Tibial artery (tissue), 4 donors: ENCODE measurements at regions not wholly inside any gene's neighbourhood (a gene's known extent, or its start where the extent isn't known, plus 50 kb on each side); places are given as distances from the start of the nearest gene placed in this dataset.

Experiments
- DNase-seq, 2 donors: peaks; one replicate each; pipeline ENCODE4 v3.0.0-alpha.2; 2019
- H3K27ac ChIP-seq, 2 donors: fragments of 200-600 bp; sonication (generic) in 1 of 2; 1 replicate in 1 of 2; 2 replicates in 1 of 2; pipeline ENCODE4 v1.5.1; 2018 to 2019; ENCODE audit warnings: mild to moderate bottlenecking in 1 of 2
- H3K27me3 ChIP-seq, 2 donors: fragments of 200-600 bp; sonication (generic) in 1 of 2; one replicate each; pipeline versions ENCODE4 v1.5.1 to v1.6.0; 2016 to 2019
- H3K36me3 ChIP-seq, 3 donors: fragments of 200-600 bp; sonication (generic) in 2 of 3; one replicate each; pipeline ENCODE4 v1.5.1; 2016 to 2019; ENCODE audit warnings: mild to moderate bottlenecking in 2 of 3
- H3K4me1 ChIP-seq, 4 donors: fragments of 200-600 bp; sonication (generic) in 2 of 4; 1 replicate in 3 of 4; 2 replicates in 1 of 4; pipeline ENCODE4 v1.5.1; 2016 to 2019
- H3K4me3 ChIP-seq, 2 donors: fragments of 200-600 bp; sonication (generic) in 1 of 2; 1 replicate in 1 of 2; 2 replicates in 1 of 2; pipeline ENCODE4 v1.5.1; 2018 to 2019; ENCODE audit warnings: mild to moderate bottlenecking in 2 of 2
- H3K9me3 ChIP-seq, 3 donors: fragments of 200-600 bp; sonication (generic) in 1 of 3; one replicate each; pipeline ENCODE4 v1.5.1; 2016 to 2019
- intact Hi-C: fragments of 100-400 bp; cut with DNase I; formaldehyde crosslinking; loops from one replicate; pipeline ENCODE4 v1.15.0; 2023; ENCODE audit warnings: low total_unique reads
- TF ChIP-seq, protein P1 (sequence below), 2 experiments: fragments of 200-600 bp in 1 of 2; fragments of 450-650 bp in 1 of 2; IDR thresholded peaks; one replicate each; pipeline ENCODE4 v1.5.1; 2017 to 2019; ENCODE audit warnings: antibody characterized with exemption in 2 of 2, mild to moderate bottlenecking in 1 of 2, moderate library complexity in 1 of 2

GRCh38 chr2:188720811-188721605 is 253.2 kb upstream of the COL3A1 start:
- intact Hi-C loops = no loop called here
- H3K9me3 ChIP-seq = no peaks in the 10 kb centered on the region
- DNase-seq = no peak
- H3K27ac ChIP-seq = no peak overlapping the region
- no peaks in the 10 kb centered on the region for H3K27me3 ChIP-seq
- TF ChIP-seq, protein P1, sequence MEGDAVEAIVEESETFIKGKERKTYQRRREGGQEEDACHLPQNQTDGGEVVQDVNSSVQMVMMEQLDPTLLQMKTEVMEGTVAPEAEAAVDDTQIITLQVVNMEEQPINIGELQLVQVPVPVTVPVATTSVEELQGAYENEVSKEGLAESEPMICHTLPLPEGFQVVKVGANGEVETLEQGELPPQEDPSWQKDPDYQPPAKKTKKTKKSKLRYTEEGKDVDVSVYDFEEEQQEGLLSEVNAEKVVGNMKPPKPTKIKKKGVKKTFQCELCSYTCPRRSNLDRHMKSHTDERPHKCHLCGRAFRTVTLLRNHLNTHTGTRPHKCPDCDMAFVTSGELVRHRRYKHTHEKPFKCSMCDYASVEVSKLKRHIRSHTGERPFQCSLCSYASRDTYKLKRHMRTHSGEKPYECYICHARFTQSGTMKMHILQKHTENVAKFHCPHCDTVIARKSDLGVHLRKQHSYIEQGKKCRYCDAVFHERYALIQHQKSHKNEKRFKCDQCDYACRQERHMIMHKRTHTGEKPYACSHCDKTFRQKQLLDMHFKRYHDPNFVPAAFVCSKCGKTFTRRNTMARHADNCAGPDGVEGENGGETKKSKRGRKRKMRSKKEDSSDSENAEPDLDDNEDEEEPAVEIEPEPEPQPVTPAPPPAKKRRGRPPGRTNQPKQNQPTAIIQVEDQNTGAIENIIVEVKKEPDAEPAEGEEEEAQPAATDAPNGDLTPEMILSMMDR (IDR thresholded peaks at IDR 0.05) = no peak
- no peak overlapping the region for H3K4me3 ChIP-seq
- H3K36me3 ChIP-seq = no peaks in the 10 kb centered on the region
- no peaks in the 10 kb centered on the region for H3K4me1 ChIP-seq

DNA sequence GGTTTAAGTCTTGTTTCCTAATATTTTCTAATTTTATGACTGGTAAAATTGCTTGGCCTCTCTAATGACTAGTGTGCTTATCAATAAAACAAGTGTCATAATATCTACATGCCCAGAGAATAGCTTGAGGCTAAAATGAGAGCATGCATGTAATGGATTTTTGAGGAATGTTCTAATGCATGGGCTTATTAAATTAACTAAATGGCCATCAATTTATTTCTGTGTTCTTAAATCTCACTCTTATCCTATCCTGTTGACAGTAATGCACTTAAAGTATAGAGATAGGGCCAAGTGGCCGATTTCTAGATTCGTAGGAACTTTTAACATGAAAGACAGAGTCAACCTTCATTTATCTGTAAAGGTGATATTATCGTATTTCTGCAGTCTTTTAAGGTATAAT is 252.4 kb upstream of the COL3A1 start:
- H3K4me1 ChIP-seq = no peaks in the 10 kb centered on the region
- no peaks in the 10 kb centered on the region for H3K9me3 ChIP-seq
- intact Hi-C loops = no loop called here
- H3K36me3 ChIP-seq = no peaks in the 10 kb centered on the region
- no peaks in the 10 kb centered on the region for H3K27me3 ChIP-seq
- H3K4me3 ChIP-seq = no peak overlapping the region
- no peak overlapping the region for H3K27ac ChIP-seq
- TF ChIP-seq, protein P1 (IDR thresholded peaks at IDR 0.05) = no peak
- DNase-seq = no peak

GRCh38 chr2:188725746-188726360 is 248.3 kb upstream of the COL3A1 start:
- DNase-seq = no peak
- H3K27me3 ChIP-seq = no peaks in the 10 kb centered on the region
- no peak overlapping the region for H3K27ac ChIP-seq
- peaks cover 0 to 8% (median 0%) of the 10 kb centered on the region in 4 donors for H3K4me1 ChIP-seq
- intact Hi-C loops = no loop called here
- no peaks in the 10 kb centered on the region for H3K9me3 ChIP-seq
- no peak overlapping the region for H3K4me3 ChIP-seq
- no peaks in the 10 kb centered on the region for H3K36me3 ChIP-seq
- TF ChIP-seq, protein P1 (IDR thresholded peaks at IDR 0.05) = no peak

DNA sequence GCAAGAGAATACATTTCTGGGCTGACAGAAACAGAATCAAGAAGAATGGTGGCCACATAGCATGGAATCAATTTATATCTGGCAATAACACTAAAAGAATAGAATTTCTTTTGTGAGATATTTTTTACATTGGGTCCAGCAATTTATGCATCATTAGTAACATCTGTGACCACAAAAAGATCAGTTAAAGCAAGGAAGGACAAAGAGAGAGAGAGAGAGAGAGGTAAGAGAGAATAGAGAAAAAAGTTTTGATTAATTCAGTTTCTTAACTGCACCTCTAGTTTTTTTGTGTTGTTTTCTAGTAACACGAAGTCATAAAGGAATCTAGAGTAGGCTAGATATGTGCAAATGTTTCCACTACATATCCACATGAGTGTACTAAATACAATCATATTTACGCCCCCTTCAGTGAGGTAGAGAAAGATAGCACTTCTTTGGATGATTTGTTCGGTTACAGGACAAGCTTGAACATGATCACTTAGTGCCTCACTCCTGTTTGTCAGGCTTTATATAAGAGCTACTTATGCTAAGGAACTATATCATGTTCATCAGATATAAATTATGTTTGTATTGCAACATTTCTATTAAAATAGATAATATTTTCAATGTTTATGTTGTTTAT is 247.4 kb upstream of the COL3A1 start:
- H3K36me3 ChIP-seq = no peaks in the 10 kb centered on the region
- no peak for DNase-seq
- intact Hi-C loops = no loop called here
- TF ChIP-seq, protein P1 (IDR thresholded peaks at IDR 0.05) = no peak
- H3K27me3 ChIP-seq = no peaks in the 10 kb centered on the region
- no peaks in the 10 kb centered on the region for H3K9me3 ChIP-seq
- no peak overlapping the region for H3K4me3 ChIP-seq
- no peak overlapping the region for H3K27ac ChIP-seq
- peaks cover 0 to 8% (median 0%) of the 10 kb centered on the region in 4 donors for H3K4me1 ChIP-seq

- TF ChIP-seq, protein P1 (IDR thresholded peaks at IDR 0.05) = no peak
- no peaks in the 10 kb centered on the region for H3K9me3 ChIP-seq
Observed at GRCh38 chr2:188727846-188728245, 246.3 kb upstream of the COL3A1 start.

More at GRCh38 chr2:188727846-188728245, 246.3 kb upstream of the COL3A1 start:
- no peak overlapping the region for H3K27ac ChIP-seq
- no peak overlapping the region for H3K4me3 ChIP-seq
- peaks cover 0 to 8% (median 0%) of the 10 kb centered on the region in 4 donors for H3K4me1 ChIP-seq
- H3K36me3 ChIP-seq = no peaks in the 10 kb centered on the region
- H3K27me3 ChIP-seq = no peaks in the 10 kb centered on the region
- intact Hi-C loops = no loop called here
- no peak for DNase-seq
